Upper lobe of left lung (tissue), 6 donors: ENCODE measurements at regions not wholly inside any gene's neighbourhood (a gene's known extent, or its start where the extent isn't known, plus 50 kb on each side); places are given as distances from the start of the nearest gene placed in this dataset.

Experiments used
- ATAC-seq, 2 donors: fragments of 200-7000 bp; cut with Tn5 transposase; one replicate each; pipeline ENCODE4 v1.9.1; 2022; ENCODE audit warnings: mild to moderate bottlenecking in 2 of 2, moderate library complexity in 2 of 2; ENCODE audit not compliant: low FRiP score in 2 of 2
- DNase-seq, 2 donors: peaks; one replicate each; pipeline ENCODE4 v3.0.0-alpha.2; 2019 to 2020
- H3K27ac ChIP-seq, 4 donors: fragments of 200-600 bp; sonication (generic); one replicate each; pipeline ENCODE4 v1.5.1; 2016 to 2019
- H3K27me3 ChIP-seq, 4 donors: fragments of 200-600 bp; sonication (generic); one replicate each; pipeline ENCODE4 v1.5.1; 2017 to 2019
- H3K36me3 ChIP-seq, 4 donors: fragments of 200-600 bp; sonication (generic); one replicate each; pipeline ENCODE4 v1.5.1; 2016 to 2019
- H3K4me1 ChIP-seq, 4 donors: fragments of 200-600 bp; sonication (generic); one replicate each; pipeline ENCODE4 v1.5.1; 2018 to 2019
- H3K4me3 ChIP-seq, 4 donors: fragments of 200-600 bp; sonication (generic); one replicate each; pipeline ENCODE4 v1.5.1; 2017 to 2019; ENCODE audit warnings: mild to moderate bottlenecking in 2 of 4, moderate library complexity in 1 of 4
- H3K9me3 ChIP-seq, 4 donors: fragments of 200-600 bp; sonication (generic); one replicate each; pipeline ENCODE4 v1.5.1; 2018 to 2019
- CTCF ChIP-seq, 6 experiments: fragments of 450-650 bp in 4 of 6; fragments of 200-600 bp in 2 of 6; sonication (generic) in 2 of 6; IDR thresholded peaks; one replicate each; pipeline ENCODE4 v1.5.1; 2016 to 2019; ENCODE audit warnings: antibody characterized with exemption in 6 of 6
- EP300 ChIP-seq, 4 donors: sonication (generic); formaldehyde crosslinking; IDR thresholded peaks; one replicate each; pipeline ENCODE4 v1.5.1; 2017; ENCODE audit warnings: antibody characterized with exemption in 4 of 4, control low read depth in 2 of 4
- POLR2A ChIP-seq, 4 donors: fragments of 450-650 bp; IDR thresholded peaks; one replicate each; pipeline ENCODE4 v1.5.1; 2016 to 2017; ENCODE audit warnings: antibody characterized with exemption in 4 of 4, mild to moderate bottlenecking in 2 of 4
- POLR2AphosphoS5 ChIP-seq, 2 donors: sonication (generic); formaldehyde crosslinking; IDR thresholded peaks; one replicate each; pipeline ENCODE4 v1.5.1; 2017; ENCODE audit warnings: antibody characterized with exemption in 2 of 2
- WGBS, 2 donors: methylation state at CpG; one replicate each; pipeline ENCODE4 v1.1.5; 2017 to 2018; 5-methylcytosine and 5-hydroxymethylcytosine counted together
- donor health status: DM: no; HTN: no; CAD: no; lungs with moderate emphysema.
- donor health status: DM: no; HTN: yes; CAD: no; lungs with severe emphysema.

GRCh38 chr12:42957136-42957535, 367.6 kb upstream of the PRICKLE1 start:
- ATAC-seq (no peak), DNase-seq (no peak)
- Histone ChIP-seq H3K36me3 (no peaks in the 10 kb centered on the region), H3K4me1 (peaks cover 0 to 1% (median 0%) of the 10 kb centered on the region in 4 donors), H3K9me3 (no peaks in the 10 kb centered on the region), H3K27ac (no peak overlapping the region), H3K4me3 (no peak overlapping the region), H3K27me3 (no peaks in the 10 kb centered on the region)
- WGBS, 2 donors = 84 to 90% methylated on average over 3 of the region's 3 CpGs
- TF ChIP-seq POLR2AphosphoS5 (IDR thresholded peaks at IDR 0.05) = no peak
- no peak for TF ChIP-seq POLR2A (IDR thresholded peaks at IDR 0.05)

GRCh38 chr12:42953021-42953420, 363.5 kb upstream of the PRICKLE1 start:
- ATAC-seq (no peak), DNase-seq (no peak)
- no peaks in the 10 kb centered on the region for H3K27me3 ChIP-seq
- H3K4me3 ChIP-seq = no peak overlapping the region
- 81 to 96% methylated on average over 2 of the region's 2 CpGs for WGBS, 2 donors
- H3K4me1 ChIP-seq = no peaks in the 10 kb centered on the region
- no peaks in the 10 kb centered on the region for H3K36me3 ChIP-seq
- H3K27ac ChIP-seq = no peak overlapping the region
- no peaks in the 10 kb centered on the region for H3K9me3 ChIP-seq
- TF ChIP-seq POLR2A (IDR thresholded peaks at IDR 0.05) = no peak
- TF ChIP-seq EP300 (IDR thresholded peaks at IDR 0.05) = no peak
- no peak for TF ChIP-seq CTCF (IDR thresholded peaks at IDR 0.05)
- no peak for TF ChIP-seq POLR2AphosphoS5 (IDR thresholded peaks at IDR 0.05)

DNA sequence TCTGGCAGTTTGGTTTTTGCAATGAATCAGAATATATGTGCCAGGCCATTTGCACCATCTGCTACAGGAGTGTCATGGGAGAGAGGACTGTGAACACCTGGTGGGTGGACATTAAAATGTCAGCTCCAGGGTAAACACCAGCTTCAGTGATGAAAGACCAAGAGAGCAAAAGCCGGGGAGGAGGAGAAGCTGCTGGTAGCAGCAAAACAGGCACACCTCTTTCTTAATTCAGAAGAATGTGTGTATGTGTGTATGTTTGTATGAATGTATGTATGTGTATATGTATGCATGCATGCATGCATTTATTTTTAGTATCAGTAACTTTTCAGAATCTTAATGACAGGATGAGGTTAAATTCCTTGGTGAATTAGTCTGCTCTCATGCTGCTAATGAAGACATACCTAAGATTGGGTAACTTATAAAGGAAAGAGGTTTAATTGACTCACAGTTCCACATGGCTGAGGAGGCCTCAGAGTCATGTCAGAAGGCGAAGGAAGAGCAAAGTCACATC, 357.4 kb upstream of the PRICKLE1 start:
- no peak for TF ChIP-seq EP300 (IDR thresholded peaks at IDR 0.05)
- TF ChIP-seq POLR2A (IDR thresholded peaks at IDR 0.05) = no peak
- no peak for TF ChIP-seq CTCF (IDR thresholded peaks at IDR 0.05)
- TF ChIP-seq POLR2AphosphoS5 (IDR thresholded peaks at IDR 0.05) = no peak
- 69 to 87% methylated on average over 2 of the region's 2 CpGs for WGBS, 2 donors
- no peaks in the 10 kb centered on the region for H3K27me3 ChIP-seq

DNA sequence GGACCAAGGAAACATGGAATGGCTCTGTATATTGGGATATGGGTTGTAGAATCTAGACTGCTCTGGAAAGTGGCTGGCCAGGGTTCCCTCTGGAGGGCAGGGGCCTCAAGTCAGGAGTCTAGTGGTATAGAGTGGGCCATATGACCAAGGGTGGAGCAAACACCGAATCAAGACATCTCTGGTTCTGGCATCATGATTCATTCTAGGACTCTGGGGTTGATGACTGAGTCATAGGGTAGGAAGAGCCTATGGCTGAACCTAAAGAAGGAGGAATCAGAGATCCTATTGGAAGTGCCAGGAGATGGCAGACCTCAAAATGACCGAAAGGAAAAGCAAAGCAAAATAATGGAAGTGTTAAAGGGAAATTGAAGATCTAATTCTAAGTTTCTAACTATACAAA, 356.4 kb upstream of the PRICKLE1 start:
- H3K27ac ChIP-seq = no peak overlapping the region
- ATAC-seq = no peak
- H3K27me3 ChIP-seq = no peaks in the 10 kb centered on the region
- no peaks in the 10 kb centered on the region for H3K4me1 ChIP-seq
- H3K4me3 ChIP-seq = no peak overlapping the region
- WGBS, 2 donors = 84 to 97% methylated on average over 2 of the region's 2 CpGs
- no peaks in the 10 kb centered on the region for H3K36me3 ChIP-seq
- peaks cover 0 to 17% (median 10%) of the 10 kb centered on the region in 4 donors for H3K9me3 ChIP-seq
- no peak for DNase-seq
- TF ChIP-seq POLR2AphosphoS5 (IDR thresholded peaks at IDR 0.05) (no peak), POLR2A (IDR thresholded peaks at IDR 0.05) (no peak), EP300 (IDR thresholded peaks at IDR 0.05) (no peak), CTCF (IDR thresholded peaks at IDR 0.05) (no peak)

More for the DNA sequence above, 357.4 kb upstream of the PRICKLE1 start:
- Histone ChIP-seq H3K27ac (no peak overlapping the region), H3K36me3 (no peaks in the 10 kb centered on the region), H3K4me3 (no peak overlapping the region), H3K9me3 (peaks cover 0 to 10% (median 8%) of the 10 kb centered on the region in 4 donors), H3K4me1 (no peaks in the 10 kb centered on the region)
- no peak for DNase-seq
- no peak for ATAC-seq

DNA sequence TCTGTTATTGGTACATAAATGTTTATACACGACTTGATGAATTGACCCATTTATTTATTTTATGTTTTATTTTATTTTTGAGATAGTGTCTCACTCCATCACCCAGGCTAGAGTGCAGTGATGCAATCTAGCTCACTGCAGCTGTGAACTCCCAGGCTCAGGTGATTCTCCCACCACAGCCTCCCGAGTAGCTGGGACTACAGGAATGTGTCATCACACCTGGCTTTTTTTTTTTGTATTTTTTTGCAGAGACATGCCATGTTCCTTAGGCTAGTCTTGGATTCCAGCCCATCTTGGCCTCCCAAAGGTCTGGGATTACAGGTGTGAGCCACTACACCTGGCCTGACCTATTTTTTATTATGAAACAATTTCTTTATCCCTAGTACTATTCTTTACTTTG, 355.0 kb upstream of the PRICKLE1 start:
- ATAC-seq (no peak), DNase-seq (no peak)
- no peaks in the 10 kb centered on the region for H3K36me3 ChIP-seq
- no peak overlapping the region for H3K27ac ChIP-seq
- no peaks in the 10 kb centered on the region for H3K27me3 ChIP-seq
- WGBS, 2 donors = 84 to 85% methylated on average over 2 of the region's 2 CpGs
- TF ChIP-seq POLR2AphosphoS5 (IDR thresholded peaks at IDR 0.05) (no peak), EP300 (IDR thresholded peaks at IDR 0.05) (no peak), CTCF (IDR thresholded peaks at IDR 0.05) (no peak), POLR2A (IDR thresholded peaks at IDR 0.05) (no peak)
- peaks cover 0 to 18% (median 10%) of the 10 kb centered on the region in 4 donors for H3K9me3 ChIP-seq
- no peaks in the 10 kb centered on the region for H3K4me1 ChIP-seq
- no peak overlapping the region for H3K4me3 ChIP-seq
